Neuronal stem cell (in vitro differentiated cells): ENCODE measurements at regions not wholly inside any gene's neighbourhood (a gene's known extent, or its start where the extent isn't known, plus 50 kb on each side); places are given as distances from the start of the nearest gene placed in this dataset.

Experiments used
- DNase-seq: peaks from one replicate; pipeline ENCODE4 v3.0.0-alpha.2; 2013; ENCODE audit warnings: low spot score
- H2AFZ ChIP-seq: one replicate; pipeline ENCODE4 v1.6.1; 2013; ENCODE audit warnings: mild to moderate bottlenecking, low read length, inconsistent platforms
- H2AK5ac ChIP-seq: 2 replicates; pipeline ENCODE4 v1.6.1; 2013; ENCODE audit warnings: low read depth, mild to moderate bottlenecking, inconsistent platforms, low read length, moderate library complexity, mixed read lengths
- H2BK120ac ChIP-seq: 2 replicates; pipeline ENCODE4 v1.6.1; 2013; ENCODE audit warnings: low read depth, mild to moderate bottlenecking, inconsistent platforms, low read length, moderate library complexity, mixed read lengths
- H2BK12ac ChIP-seq: one replicate; pipeline ENCODE4 v1.6.1; 2013; ENCODE audit warnings: low read length, inconsistent platforms
- H2BK15ac ChIP-seq: 2 replicates; pipeline ENCODE4 v1.6.1; 2013; ENCODE audit warnings: mild to moderate bottlenecking, low read length, inconsistent platforms, mixed read lengths
- H2BK5ac ChIP-seq: one replicate; pipeline ENCODE4 v1.6.1; 2013; ENCODE audit warnings: inconsistent platforms, mild to moderate bottlenecking, low read length, moderate library complexity
- H3K14ac ChIP-seq: one replicate; pipeline ENCODE4 v1.6.1; 2013; ENCODE audit warnings: low read length, inconsistent platforms
- H3K18ac ChIP-seq: 2 replicates; pipeline ENCODE4 v1.6.1; 2013; ENCODE audit warnings: low read length, inconsistent platforms
- H3K23ac ChIP-seq: 2 replicates; pipeline ENCODE4 v1.6.1; 2013; ENCODE audit warnings: low read depth, mild to moderate bottlenecking, mixed read lengths, low read length, inconsistent platforms; ENCODE audit not compliant: poor library complexity
- H3K27ac ChIP-seq: replicated peaks from 3 replicates; pipeline ENCODE4 v1.5.1; 2013; ENCODE audit warnings: low read length, inconsistent platforms
- H3K27me3 ChIP-seq, 3 experiments: 2 replicates each; pipeline ENCODE4 v1.6.1; 2013; ENCODE audit warnings: low read length in 3 of 3, mild to moderate bottlenecking in 2 of 3, inconsistent platforms in 1 of 3, low read depth in 1 of 3, mixed read lengths in 1 of 3, moderate library complexity in 1 of 3; ENCODE audit not compliant: control insufficient read depth in 3 of 3, insufficient read depth in 3 of 3
- H3K36me3 ChIP-seq, 2 donors: replicated peaks in 1 of 2; 2 replicates each; pipeline ENCODE4 v1.6.1; 2013; ENCODE audit warnings: low read length in 2 of 2; ENCODE audit not compliant: control insufficient read depth in 2 of 2, insufficient read depth in 2 of 2
- H3K4ac ChIP-seq: 2 replicates; pipeline ENCODE4 v1.6.1; 2013; ENCODE audit warnings: inconsistent platforms, mild to moderate bottlenecking, low read length, moderate library complexity
- H3K4me1 ChIP-seq, 2 donors: 1 replicate in 1 of 2; 2 replicates in 1 of 2; pipeline ENCODE4 v1.6.1; 2013; ENCODE audit warnings: low read length in 2 of 2, low read depth in 1 of 2; ENCODE audit not compliant: control insufficient read depth in 2 of 2, insufficient read depth in 1 of 2
- H3K4me2 ChIP-seq: one replicate; pipeline ENCODE4 v1.6.1; 2013; ENCODE audit warnings: mild to moderate bottlenecking, low read length, inconsistent platforms; ENCODE audit not compliant: insufficient read depth, poor library complexity, severe bottlenecking
- H3K4me3 ChIP-seq, 2 donors: 2 replicates each; pipeline ENCODE4 v1.5.1; 2013; ENCODE audit warnings: low read length in 2 of 2, mild to moderate bottlenecking in 2 of 2, inconsistent platforms in 1 of 2, moderate library complexity in 1 of 2
- H3K79me1 ChIP-seq: one replicate; pipeline ENCODE4 v1.6.1; 2013; ENCODE audit warnings: low read depth, mild to moderate bottlenecking, inconsistent platforms, low read length, moderate library complexity
- H3K9ac ChIP-seq: one replicate; pipeline ENCODE4 v1.6.1; 2013; ENCODE audit warnings: mild to moderate bottlenecking, low read depth, low read length, inconsistent platforms; ENCODE audit not compliant: poor library complexity
- H3K9me3 ChIP-seq, 2 donors: replicated peaks in 1 of 2; 2 replicates each; pipeline versions ENCODE3 to v1.6.1; 2013; ENCODE audit warnings: low read length in 2 of 2, mild to moderate bottlenecking in 2 of 2, inconsistent platforms in 1 of 2, low read depth in 1 of 2, mixed read lengths in 1 of 2, moderate library complexity in 1 of 2; ENCODE audit not compliant: control insufficient read depth in 2 of 2, insufficient read depth in 1 of 2
- H4K8ac ChIP-seq: one replicate; pipeline ENCODE4 v1.6.1; 2013; ENCODE audit warnings: low read depth, mild to moderate bottlenecking, inconsistent platforms, low read length, moderate library complexity
- H4K91ac ChIP-seq: one replicate; pipeline ENCODE4 v1.6.1; 2013; ENCODE audit warnings: low read length, low read depth, mild to moderate bottlenecking, inconsistent platforms; ENCODE audit not compliant: poor library complexity
- WGBS, 2 donors: extraction: QIAGEN DNeasy Blood & Tissue Kit; methylation state at CpG; one replicate each; pipeline ENCODE4 v1.1.7; 2013; ENCODE audit warnings: missing lambda C conversion rate in 2 of 2, mixed read lengths in 1 of 2; ENCODE audit not compliant: insufficient read length in 2 of 2, insufficient replicate concordance in 1 of 2; ENCODE audit errors: extremely low coverage in 2 of 2; 5-methylcytosine and 5-hydroxymethylcytosine counted together

- Histone ChIP-seq H4K8ac (no peak overlapping the region), H2AFZ (no peak overlapping the region), H2AK5ac (no peak overlapping the region), H2BK15ac (no peak overlapping the region), H2BK12ac (no peak overlapping the region), H4K91ac (no peak overlapping the region), H3K27ac (no peak overlapping the region), H3K79me1 (no peaks in the 10 kb centered on the region), H2BK120ac (no peak overlapping the region), H3K4me1 (no peaks in the 10 kb centered on the region), H3K18ac (no peak overlapping the region), H3K4me3 (no peak overlapping the region), H3K4ac (no peak overlapping the region), H3K9ac (no peak overlapping the region), H3K14ac (no peak overlapping the region), H3K36me3 (no peaks in the 10 kb centered on the region), H3K4me2 (no peak overlapping the region), H3K27me3 (no peaks in the 10 kb centered on the region), H3K9me3 (no peaks in the 10 kb centered on the region), H2BK5ac (no peak overlapping the region), H3K23ac (no peak overlapping the region)
- no CpG with 5 or more reads among the region's 2 CpGs for WGBS, 2 donors
- no peak for DNase-seq
Observed at GRCh38 chrX:106278951-106279350, 110.8 kb downstream of the PWWP3B start.

- Histone ChIP-seq H2BK15ac (no peak overlapping the region), H3K4me3 (no peak overlapping the region), H2AK5ac (no peak overlapping the region), H3K36me3 (no peaks in the 10 kb centered on the region), H4K91ac (no peak overlapping the region), H2BK120ac (no peak overlapping the region), H3K27ac (no peak overlapping the region), H3K4ac (no peak overlapping the region), H3K14ac (no peak overlapping the region), H3K4me1 (no peaks in the 10 kb centered on the region), H3K23ac (no peak overlapping the region), H2BK12ac (no peak overlapping the region), H4K8ac (no peak overlapping the region), H3K79me1 (no peaks in the 10 kb centered on the region), H2BK5ac (no peak overlapping the region), H3K27me3 (no peaks in the 10 kb centered on the region), H3K9me3 (no peaks in the 10 kb centered on the region), H3K18ac (no peak overlapping the region), H3K9ac (no peak overlapping the region), H3K4me2 (no peak overlapping the region), H2AFZ (no peak overlapping the region)
- DNase-seq = no peak
- WGBS, 2 donors = no CpG with 5 or more reads among the region's 2 CpGs
Observed at GRCh38 chrX:106281383-106281782, 113.3 kb downstream of the PWWP3B start.

- no peak overlapping the region for H4K91ac ChIP-seq
Observed at GRCh38 chrX:106283841-106284240, 115.7 kb downstream of the PWWP3B start.

GRCh38 chrX:106284431-106285025, 116.4 kb downstream of the PWWP3B start:
- H3K4me3 ChIP-seq = no peak overlapping the region
- no peaks in the 10 kb centered on the region for H3K9me3 ChIP-seq
- WGBS, 2 donors = no CpG with 5 or more reads among the region's 2 CpGs
- no peak overlapping the region for H3K18ac ChIP-seq
- DNase-seq = no peak
- no peak overlapping the region for H3K4ac ChIP-seq
- no peak overlapping the region for H4K91ac ChIP-seq
- no peak overlapping the region for H2AK5ac ChIP-seq
- H2BK12ac ChIP-seq = no peak overlapping the region
- H3K27me3 ChIP-seq = no peaks in the 10 kb centered on the region
- no peak overlapping the region for H2BK5ac ChIP-seq
- no peak overlapping the region for H3K9ac ChIP-seq
- no peak overlapping the region for H3K4me2 ChIP-seq
- H3K23ac ChIP-seq = no peak overlapping the region
- no peak overlapping the region for H4K8ac ChIP-seq
- no peaks in the 10 kb centered on the region for H3K79me1 ChIP-seq
- H3K36me3 ChIP-seq = no peaks in the 10 kb centered on the region
- H3K4me1 ChIP-seq = no peaks in the 10 kb centered on the region
- no peak overlapping the region for H3K27ac ChIP-seq
- no peak overlapping the region for H2BK15ac ChIP-seq
- H2BK120ac ChIP-seq = no peak overlapping the region
- no peak overlapping the region for H3K14ac ChIP-seq
- no peak overlapping the region for H2AFZ ChIP-seq

More at GRCh38 chrX:106283841-106284240, 115.7 kb downstream of the PWWP3B start:
- Histone ChIP-seq H2AK5ac (no peak overlapping the region), H3K4me1 (no peaks in the 10 kb centered on the region), H3K23ac (no peak overlapping the region), H3K9ac (no peak overlapping the region), H2AFZ (no peak overlapping the region), H3K14ac (no peak overlapping the region), H2BK5ac (no peak overlapping the region), H2BK120ac (no peak overlapping the region), H3K4ac (no peak overlapping the region), H4K8ac (no peak overlapping the region), H3K79me1 (no peaks in the 10 kb centered on the region), H2BK12ac (no peak overlapping the region), H3K36me3 (no peaks in the 10 kb centered on the region), H3K4me2 (no peak overlapping the region), H3K18ac (no peak overlapping the region), H3K27ac (no peak overlapping the region), H2BK15ac (no peak overlapping the region), H3K9me3 (no peaks in the 10 kb centered on the region), H3K4me3 (no peak overlapping the region), H3K27me3 (no peaks in the 10 kb centered on the region)
- WGBS, 2 donors = no CpG with 5 or more reads among the region's 4 CpGs
- no peak for DNase-seq
